ENCODE measurements at regions not wholly inside any gene's neighbourhood (a gene's known extent, or its start where the extent isn't known, plus 50 kb on each side); places are given as distances from the start of the nearest gene placed in this dataset.

DNA sequence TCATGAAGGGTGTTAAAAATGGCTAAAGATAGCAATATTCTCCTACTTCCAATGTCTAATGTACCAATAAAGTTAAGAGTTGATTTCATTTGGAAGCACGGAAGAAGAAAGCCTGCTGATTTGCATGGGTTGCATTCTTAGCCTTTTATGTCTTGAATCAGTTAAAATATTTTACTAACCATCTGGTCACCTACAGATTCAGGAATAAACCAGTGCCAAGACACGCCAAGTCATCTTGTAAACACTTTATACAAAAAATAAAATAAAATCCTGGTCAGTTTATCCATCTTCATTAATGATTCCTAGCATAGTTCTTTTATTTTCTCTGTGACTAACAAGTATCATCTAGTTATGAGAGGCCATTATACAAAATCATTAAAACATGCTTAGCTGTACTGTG, 1031.6 kb upstream of the WWC1 start:
- no peaks in the 10 kb centered on the region for H3K27me3 ChIP-seq (replicated peaks; ENCODE audit: control insufficient read depth, insufficient read depth, low read length)
- TF ChIP-seq, protein P1, sequence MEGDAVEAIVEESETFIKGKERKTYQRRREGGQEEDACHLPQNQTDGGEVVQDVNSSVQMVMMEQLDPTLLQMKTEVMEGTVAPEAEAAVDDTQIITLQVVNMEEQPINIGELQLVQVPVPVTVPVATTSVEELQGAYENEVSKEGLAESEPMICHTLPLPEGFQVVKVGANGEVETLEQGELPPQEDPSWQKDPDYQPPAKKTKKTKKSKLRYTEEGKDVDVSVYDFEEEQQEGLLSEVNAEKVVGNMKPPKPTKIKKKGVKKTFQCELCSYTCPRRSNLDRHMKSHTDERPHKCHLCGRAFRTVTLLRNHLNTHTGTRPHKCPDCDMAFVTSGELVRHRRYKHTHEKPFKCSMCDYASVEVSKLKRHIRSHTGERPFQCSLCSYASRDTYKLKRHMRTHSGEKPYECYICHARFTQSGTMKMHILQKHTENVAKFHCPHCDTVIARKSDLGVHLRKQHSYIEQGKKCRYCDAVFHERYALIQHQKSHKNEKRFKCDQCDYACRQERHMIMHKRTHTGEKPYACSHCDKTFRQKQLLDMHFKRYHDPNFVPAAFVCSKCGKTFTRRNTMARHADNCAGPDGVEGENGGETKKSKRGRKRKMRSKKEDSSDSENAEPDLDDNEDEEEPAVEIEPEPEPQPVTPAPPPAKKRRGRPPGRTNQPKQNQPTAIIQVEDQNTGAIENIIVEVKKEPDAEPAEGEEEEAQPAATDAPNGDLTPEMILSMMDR (IDR thresholded peaks at IDR 0.05; ENCODE audit: insufficient read depth, low read length, poor library complexity, severe bottlenecking): no peak
- H3K4me3 ChIP-seq (replicated peaks; ENCODE audit: low read depth, low read length): no peak overlapping the region
- no peaks in the 10 kb centered on the region for H3K36me3 ChIP-seq (ENCODE audit: control insufficient read depth, insufficient read depth, low read length)
- DNase-seq (ENCODE audit: extremely low read depth, insufficient read length): no peak

- Histone ChIP-seq H3K27me3 (replicated peaks; ENCODE audit: control insufficient read depth, insufficient read depth, low read length) (no peaks in the 10 kb centered on the region), H3K36me3 (ENCODE audit: control insufficient read depth, insufficient read depth, low read length) (no peaks in the 10 kb centered on the region), H3K4me3 (replicated peaks; ENCODE audit: low read depth, low read length) (no peak overlapping the region)
- TF ChIP-seq, protein P1 (IDR thresholded peaks at IDR 0.05; ENCODE audit: insufficient read depth, low read length, poor library complexity, severe bottlenecking): peak; percentile 17
- DNase-seq (ENCODE audit: extremely low read depth, insufficient read length): no peak
Measured at GRCh38 chr5:167261309-167262100, 1029.9 kb upstream of the WWC1 start.

- Histone ChIP-seq H3K4me3 (replicated peaks; ENCODE audit: low read depth, low read length) (no peak overlapping the region), H3K36me3 (ENCODE audit: control insufficient read depth, insufficient read depth, low read length) (no peaks in the 10 kb centered on the region), H3K27me3 (replicated peaks; ENCODE audit: control insufficient read depth, insufficient read depth, low read length) (no peaks in the 10 kb centered on the region)
- TF ChIP-seq, protein P1 (IDR thresholded peaks at IDR 0.05; ENCODE audit: insufficient read depth, low read length, poor library complexity, severe bottlenecking): no peak
- no peak for DNase-seq (ENCODE audit: extremely low read depth, insufficient read length)
Measured at GRCh38 chr5:167263185-167263584, 1028.3 kb upstream of the WWC1 start.

GRCh38 chr5:167264348-167264747, 1027.1 kb upstream of the WWC1 start:
- no peak for DNase-seq (ENCODE audit: extremely low read depth, insufficient read length)
- TF ChIP-seq, protein P1 (IDR thresholded peaks at IDR 0.05; ENCODE audit: insufficient read depth, low read length, poor library complexity, severe bottlenecking): no peak
- no peak overlapping the region for H3K4me3 ChIP-seq (replicated peaks; ENCODE audit: low read depth, low read length)
- H3K36me3 ChIP-seq (ENCODE audit: control insufficient read depth, insufficient read depth, low read length): no peaks in the 10 kb centered on the region
- H3K27me3 ChIP-seq (replicated peaks; ENCODE audit: control insufficient read depth, insufficient read depth, low read length): no peaks in the 10 kb centered on the region

DNA sequence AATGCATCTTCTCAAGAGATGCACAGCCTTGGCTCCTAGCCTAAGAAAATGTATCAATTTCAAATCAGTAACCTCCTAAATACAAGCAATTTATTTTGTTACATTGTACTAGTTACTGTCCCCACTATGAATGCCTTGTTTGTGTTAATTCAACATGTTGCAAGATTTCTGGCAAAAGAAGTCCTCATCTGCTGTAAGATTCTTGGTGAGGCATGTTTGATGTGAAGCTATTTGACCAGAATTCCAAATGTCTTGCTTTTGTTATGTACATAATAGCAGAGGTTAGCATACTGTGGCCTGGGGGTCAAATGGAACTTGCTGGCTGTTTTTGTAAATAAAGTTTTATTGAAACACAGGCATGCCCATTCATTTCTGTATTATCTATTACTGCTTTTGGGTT, 1023.1 kb upstream of the WWC1 start:
- TF ChIP-seq, protein P1 (IDR thresholded peaks at IDR 0.05; ENCODE audit: insufficient read depth, low read length, poor library complexity, severe bottlenecking): no peak
- no peak overlapping the region for H3K4me3 ChIP-seq (replicated peaks; ENCODE audit: low read depth, low read length)

More for the DNA sequence above, 1023.1 kb upstream of the WWC1 start:
- Histone ChIP-seq H3K36me3 (ENCODE audit: control insufficient read depth, insufficient read depth, low read length) (no peaks in the 10 kb centered on the region), H3K27me3 (replicated peaks; ENCODE audit: control insufficient read depth, insufficient read depth, low read length) (no peaks in the 10 kb centered on the region)
- no peak for DNase-seq (ENCODE audit: extremely low read depth, insufficient read length)
